Right lobe of liver (tissue), 4 donors: ENCODE measurements at regions not wholly inside any gene's neighbourhood (a gene's known extent, or its start where the extent isn't known, plus 50 kb on each side); places are given as distances from the start of the nearest gene placed in this dataset.

Experiments
- POLR2A ChIP-seq: fragments of 450-650 bp; IDR thresholded peaks from one replicate; pipeline ENCODE4 v1.6.1; 2017; ENCODE audit warnings: antibody characterized with exemption, mild to moderate bottlenecking
- TF ChIP-seq, protein P1 (sequence below), 4 donors: fragments of 200-600 bp in 3 of 4; fragments of 450-650 bp in 1 of 4; IDR thresholded peaks; one replicate each; pipeline versions ENCODE4 v1.5.1 to v1.8.0; 2016 to 2022; ENCODE audit warnings: antibody characterized with exemption in 4 of 4, mild to moderate bottlenecking in 2 of 4
- donor health status: DM: no; HTN: no; CAD: no.
- donor health status: DM: no; HTN: no; CAD: no.
- donor health status: DM: no; HTN: yes; CAD: no.

DNA sequence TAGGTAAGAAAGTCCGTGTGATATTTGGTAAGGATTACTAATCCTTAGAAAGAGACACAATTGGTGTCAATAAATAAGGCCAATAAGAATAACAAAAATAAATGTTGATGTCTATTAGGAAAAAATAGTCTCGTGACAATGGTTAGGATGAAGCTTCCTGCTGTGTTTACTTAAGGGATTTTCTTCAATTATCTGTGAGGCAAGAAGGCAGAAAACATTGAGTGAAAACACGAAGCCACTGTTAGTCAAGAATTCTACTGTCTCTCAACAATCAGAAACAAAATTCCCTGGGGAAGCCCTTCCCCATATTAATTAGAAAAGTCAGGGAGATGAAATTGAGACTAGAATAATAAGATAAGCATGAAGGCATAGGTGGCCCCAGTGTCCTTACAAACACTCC, 149.0 kb downstream of the SYK start:
- TF ChIP-seq, protein P1, sequence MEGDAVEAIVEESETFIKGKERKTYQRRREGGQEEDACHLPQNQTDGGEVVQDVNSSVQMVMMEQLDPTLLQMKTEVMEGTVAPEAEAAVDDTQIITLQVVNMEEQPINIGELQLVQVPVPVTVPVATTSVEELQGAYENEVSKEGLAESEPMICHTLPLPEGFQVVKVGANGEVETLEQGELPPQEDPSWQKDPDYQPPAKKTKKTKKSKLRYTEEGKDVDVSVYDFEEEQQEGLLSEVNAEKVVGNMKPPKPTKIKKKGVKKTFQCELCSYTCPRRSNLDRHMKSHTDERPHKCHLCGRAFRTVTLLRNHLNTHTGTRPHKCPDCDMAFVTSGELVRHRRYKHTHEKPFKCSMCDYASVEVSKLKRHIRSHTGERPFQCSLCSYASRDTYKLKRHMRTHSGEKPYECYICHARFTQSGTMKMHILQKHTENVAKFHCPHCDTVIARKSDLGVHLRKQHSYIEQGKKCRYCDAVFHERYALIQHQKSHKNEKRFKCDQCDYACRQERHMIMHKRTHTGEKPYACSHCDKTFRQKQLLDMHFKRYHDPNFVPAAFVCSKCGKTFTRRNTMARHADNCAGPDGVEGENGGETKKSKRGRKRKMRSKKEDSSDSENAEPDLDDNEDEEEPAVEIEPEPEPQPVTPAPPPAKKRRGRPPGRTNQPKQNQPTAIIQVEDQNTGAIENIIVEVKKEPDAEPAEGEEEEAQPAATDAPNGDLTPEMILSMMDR (IDR thresholded peaks at IDR 0.05): no peak
- TF ChIP-seq POLR2A: no peak
